Liver (tissue), 3 donors: ENCODE measurements at regions not wholly inside any gene's neighbourhood (a gene's known extent, or its start where the extent isn't known, plus 50 kb on each side); places are given as distances from the start of the nearest gene placed in this dataset.

Experiments used
- CTCF ChIP-seq: fragments of 150-350 bp; IDR thresholded peaks from 2 replicates; pipeline ENCODE4 v1.5.1; 2017; ENCODE audit warnings: improper control_type of control experiment, low read depth, low read length; ENCODE audit not compliant: missing input control
- EGR1 ChIP-seq, 2 donors: IDR thresholded peaks; 2 replicates each; pipeline ENCODE4 v1.6.1; 2016 to 2018; ENCODE audit warnings: antibody characterized with exemption in 2 of 2, low read depth in 2 of 2
- FOXA1 ChIP-seq: IDR thresholded peaks from 2 replicates; pipeline ENCODE4 v1.6.1; 2016; ENCODE audit warnings: antibody characterized with exemption
- NR2F2 ChIP-seq: IDR thresholded peaks from 2 replicates; pipeline ENCODE4 v1.6.1; 2016; ENCODE audit warnings: antibody characterized with exemption
- RAD21 ChIP-seq, 2 donors: IDR thresholded peaks; 2 replicates each; pipeline ENCODE4 v1.6.1; 2016; ENCODE audit warnings: antibody characterized with exemption in 2 of 2, mild to moderate bottlenecking in 2 of 2
- REST ChIP-seq: IDR thresholded peaks from 2 replicates; pipeline ENCODE4 v1.6.1; 2016; ENCODE audit warnings: antibody characterized with exemption, mild to moderate bottlenecking
- TAF1 ChIP-seq: conservative IDR thresholded peaks from 2 replicates; pipeline ENCODE4 v1.6.1; 2016; ENCODE audit warnings: antibody characterized with exemption, mild to moderate bottlenecking
- ZBTB33 ChIP-seq: IDR thresholded peaks from 2 replicates; pipeline ENCODE4 v1.6.1; 2016; ENCODE audit warnings: antibody characterized with exemption
- donor health status: healthy.
- donor health status: healthy.

GRCh38 chr5:37984300-37984699 is 144.5 kb upstream of the GDNF start:
- TF ChIP-seq CTCF (no peak), NR2F2 (no peak), ZBTB33 (no peak), EGR1 (IDR thresholded peaks at IDR 0.05; ENCODE audit: low read depth in 2 of 2) (no peak), RAD21 (IDR thresholded peaks at IDR 0.05) (no peak), TAF1 (no peak), REST (no peak), FOXA1 (no peak)
